GM12878 (cell line): ENCODE measurements at regions not wholly inside any gene's neighbourhood (a gene's known extent, or its start where the extent isn't known, plus 50 kb on each side); places are given as distances from the start of the nearest gene placed in this dataset.

Experiments used
- ATAC-seq: fragments of 200-7000 bp; cut with Tn5 transposase; 3 replicates; pipeline ENCODE4 v1.9.1; 2020; ENCODE audit warnings: mild to moderate bottlenecking, moderate library complexity
- BruUV-seq: library from RNA; stranded (reverse); fragments of 400-500 nt; replicated peaks from 2 replicates; lab custom pipeline; 2021; lab: Mats Ljungman, UMichigan
- CTCF ChIA-PET: fragments of 300-600 bp; sonication (Branson Sonifier 250); formaldehyde crosslinking; extraction: SDS; loops from one replicate; lab custom pipeline; 2021; ENCODE audit warnings: inconsistent platforms; lab: Yijun Ruan, JAX
- POLR2A ChIA-PET: fragments of 350-600 bp; formaldehyde crosslinking; extraction: SDS; loops from one replicate; lab custom pipeline; 2021; ENCODE audit warnings: inconsistent platforms; lab: Charles Lee
- RAD21 ChIA-PET: fragments of 300-600 bp; sonication (Branson Sonifier 250); formaldehyde crosslinking; loops from one replicate; lab custom pipeline; 2023; ENCODE audit warnings: antibody characterized with exemption; ENCODE audit not compliant: unreplicated experiment; lab: Charles Lee
- SMC1A ChIA-PET: fragments of 300-600 bp; sonication (Branson Sonifier 250); formaldehyde crosslinking; loops from one replicate; lab custom pipeline; 2023; ENCODE audit not compliant: unreplicated experiment, uncharacterized antibody; lab: Charles Lee
- DNase-seq: peaks from one replicate; pipeline ENCODE4 v3.0.0-alpha.2; 2011; ENCODE audit warnings: low read depth, low spot score
- FAIRE-seq: peaks from 3 replicates; lab custom pipeline; 2011; peaks lifted over from hg19 to GRCh38; lab: Jason Lieb, UNC
- H2AFZ ChIP-seq: 2 replicates; pipeline ENCODE4 v1.6.0; 2011; ENCODE audit warnings: low read depth, low read length, control low read depth; ENCODE audit not compliant: control insufficient read depth
- H3K27ac ChIP-seq: 2 replicates; pipeline ENCODE4 v1.5.1; 2011; ENCODE audit warnings: control low read depth; ENCODE audit not compliant: control insufficient read depth, insufficient read depth
- H3K27me3 ChIP-seq, 2 experiments: replicated peaks in 1 of 2; 2 replicates each; pipeline versions ENCODE4 v1.6.0 to v1.6.1; 2011; ENCODE audit warnings: low read length in 1 of 2; ENCODE audit not compliant: control insufficient read depth in 2 of 2, insufficient read depth in 2 of 2
- H3K36me3 ChIP-seq, 2 experiments: 2 replicates each; pipeline ENCODE4 v1.5.1; 2011; ENCODE audit warnings: low read length in 1 of 2; ENCODE audit not compliant: control insufficient read depth in 2 of 2, insufficient read depth in 2 of 2
- H3K4me1 ChIP-seq: 2 replicates; pipeline ENCODE4 v1.6.1; 2011; ENCODE audit warnings: mild to moderate bottlenecking, low read length, moderate library complexity, mixed read lengths; ENCODE audit not compliant: control insufficient read depth, insufficient read depth
- H3K4me2 ChIP-seq: 2 replicates; pipeline ENCODE4 v1.6.0; 2011; ENCODE audit warnings: control low read depth; ENCODE audit not compliant: control insufficient read depth, insufficient read depth
- H3K4me3 ChIP-seq: fragments of 200-600 bp; sonication (generic); 2 replicates; pipeline ENCODE4 v1.5.1; 2016
- H3K79me2 ChIP-seq: 2 replicates; pipeline ENCODE4 v1.6.0; 2011; ENCODE audit warnings: low read length; ENCODE audit not compliant: control insufficient read depth, insufficient read depth
- H3K9ac ChIP-seq: 2 replicates; pipeline ENCODE4 v1.8.0; 2011; ENCODE audit warnings: low read length, control low read depth, mixed read lengths; ENCODE audit not compliant: control insufficient read depth, insufficient read depth
- H3K9me3 ChIP-seq: replicated peaks from 3 replicates; pipeline ENCODE4 v1.5.1; 2011; ENCODE audit warnings: mild to moderate bottlenecking, low read length; ENCODE audit not compliant: control insufficient read depth, insufficient read depth
- H4K20me1 ChIP-seq: 2 replicates; pipeline ENCODE4 v1.6.0; 2011; ENCODE audit not compliant: control insufficient read depth, insufficient read depth
- FOS ChIP-seq: IDR thresholded peaks from 3 replicates; pipeline ENCODE4 v1.6.1; 2011; ENCODE audit warnings: borderline replicate concordance; ENCODE audit not compliant: insufficient read length; ENCODE audit errors: extremely low read depth
- FOXK2 ChIP-seq: fragments of 450-650 bp; IDR thresholded peaks from 2 replicates; pipeline ENCODE4 v1.6.1; 2017; ENCODE audit warnings: mild to moderate bottlenecking, moderate library complexity
- MTA2 ChIP-seq: fragments of 450-650 bp; IDR thresholded peaks from 2 replicates; pipeline ENCODE4 v1.6.1; 2016; ENCODE audit warnings: low read depth, mild to moderate bottlenecking, moderate library complexity
- MXI1 ChIP-seq: fragments of 150-350 bp; IDR thresholded peaks from 2 replicates; pipeline ENCODE4 v1.6.1; 2011; ENCODE audit warnings: low read depth, mild to moderate bottlenecking, inconsistent platforms, low read length, improper control_type of control experiment
- MYB ChIP-seq: fragments of 150-350 bp; IDR thresholded peaks from 2 replicates; pipeline ENCODE4 v1.6.1; 2014; ENCODE audit warnings: mild to moderate bottlenecking, low read depth, low read length, borderline replicate concordance
- POLR2AphosphoS5 ChIP-seq: IDR thresholded peaks from 2 replicates; pipeline ENCODE4 v1.6.1; 2011; ENCODE audit warnings: mild to moderate bottlenecking, low read length, inconsistent platforms
- RCOR1 ChIP-seq: conservative IDR thresholded peaks from 2 replicates; pipeline ENCODE4 v1.6.1; 2012; ENCODE audit warnings: low read depth, low read length, improper control_type of control experiment
- TBL1XR1 ChIP-seq: IDR thresholded peaks from 2 replicates; pipeline ENCODE4 v1.6.1; 2012; ENCODE audit warnings: low read depth, low read length, improper control_type of control experiment
- YBX1 ChIP-seq: fragments of 450-650 bp; IDR thresholded peaks from 2 replicates; pipeline ENCODE4 v1.6.1; 2016; ENCODE audit warnings: antibody characterized with exemption
- ZZZ3 ChIP-seq: IDR thresholded peaks from 2 replicates; pipeline ENCODE4 v1.6.1; 2011; ENCODE audit warnings: low read depth; ENCODE audit not compliant: control insufficient read depth, insufficient read length
- WGBS: methylation state at CpG from one replicate; pipeline ENCODE4 v1.1.6; 2016; ENCODE audit warnings: low lambda C conversion rate; ENCODE audit not compliant: insufficient replicate concordance, insufficient coverage; ENCODE audit errors: missing lambda C conversion rate; 5-methylcytosine and 5-hydroxymethylcytosine counted together
- in situ Hi-C: fragments of 300-500 bp; cut with MboI; formaldehyde crosslinking; loops from 9 replicates; pipeline ENCODE4 v1.14.3; 2018; ENCODE audit warnings: mixed read lengths
- intact Hi-C: fragments of 100-400 bp; cut with micrococcal nuclease; formaldehyde crosslinking; loops from one replicate; pipeline ENCODE4 v1.14.2; 2022; ENCODE audit not compliant: unreplicated experiment
- TF ChIP-seq, protein P1 (sequence below): IDR thresholded peaks from 2 replicates; pipeline ENCODE4 v1.6.1; 2011; ENCODE audit warnings: borderline replicate concordance, low read depth, mild to moderate bottlenecking, moderate library complexity, low read length; ENCODE audit not compliant: insufficient read depth, poor library complexity, severe bottlenecking
- TF ChIP-seq, protein P2 (sequence below): fragments of 450-650 bp; IDR thresholded peaks from 2 replicates; pipeline ENCODE4 v1.6.1; 2018; ENCODE audit warnings: mild to moderate bottlenecking, low read depth, moderate library complexity; ENCODE audit not compliant: partially characterized antibody

DNA sequence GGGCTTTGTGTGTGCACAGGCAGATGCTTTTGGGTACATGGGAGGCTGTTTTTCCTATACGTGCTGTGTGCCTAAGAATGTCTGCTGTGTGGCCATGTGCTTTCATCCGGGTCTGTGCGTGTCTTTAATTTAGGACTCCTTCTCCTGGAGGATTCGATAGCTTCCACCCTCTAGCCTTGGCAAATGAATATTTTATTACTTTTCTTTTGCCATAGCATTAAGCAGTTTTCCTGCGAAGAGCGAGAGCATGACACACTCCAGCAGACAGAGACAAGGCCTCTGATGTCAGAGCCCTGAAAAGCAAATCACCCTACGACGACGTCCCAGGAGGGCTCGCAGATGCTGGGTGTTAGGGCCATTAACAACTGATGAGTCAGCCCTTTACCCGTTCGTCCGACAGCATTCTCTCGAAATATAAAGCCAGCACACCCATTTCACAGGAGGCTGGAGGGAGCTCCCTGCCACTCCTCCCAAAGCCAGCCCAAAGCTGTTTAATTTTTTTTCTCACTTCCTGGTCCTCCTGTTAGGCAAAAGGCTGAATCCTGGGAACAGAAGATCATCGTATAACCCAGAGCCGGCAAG is 311.3 kb upstream of the ZMIZ1 start:
- intact Hi-C loops (no loop called here), in situ Hi-C loops (no loop called here)
- no peak overlapping the region for H3K4me2 ChIP-seq
- H3K27ac ChIP-seq = no peak overlapping the region
- no peaks in the 10 kb centered on the region for H3K9me3 ChIP-seq
- FAIRE-seq (no peak), ATAC-seq (peak; percentile 28; the same call in 1 of the 3 replicates), DNase-seq (no peak)
- POLR2A ChIA-PET = no interaction called here
- H3K27me3 ChIP-seq = peaks cover 3 to 5% of the 10 kb centered on the region in 2 experiments; a peak in 3 of 4 replicates
- CTCF ChIA-PET = no interaction called here
- no peak for TF ChIP-seq YBX1
- TF ChIP-seq RCOR1 = no peak
- TF ChIP-seq FOS = no peak
- no peak for TF ChIP-seq FOXK2
- TF ChIP-seq MYB = no peak
- TF ChIP-seq MXI1 = no peak
- TF ChIP-seq, protein P1, sequence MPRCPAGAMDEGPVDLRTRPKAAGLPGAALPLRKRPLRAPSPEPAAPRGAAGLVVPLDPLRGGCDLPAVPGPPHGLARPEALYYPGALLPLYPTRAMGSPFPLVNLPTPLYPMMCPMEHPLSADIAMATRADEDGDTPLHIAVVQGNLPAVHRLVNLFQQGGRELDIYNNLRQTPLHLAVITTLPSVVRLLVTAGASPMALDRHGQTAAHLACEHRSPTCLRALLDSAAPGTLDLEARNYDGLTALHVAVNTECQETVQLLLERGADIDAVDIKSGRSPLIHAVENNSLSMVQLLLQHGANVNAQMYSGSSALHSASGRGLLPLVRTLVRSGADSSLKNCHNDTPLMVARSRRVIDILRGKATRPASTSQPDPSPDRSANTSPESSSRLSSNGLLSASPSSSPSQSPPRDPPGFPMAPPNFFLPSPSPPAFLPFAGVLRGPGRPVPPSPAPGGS = no peak
- no peak for TF ChIP-seq POLR2AphosphoS5
- no peak for TF ChIP-seq MTA2
- no peak for TF ChIP-seq TBL1XR1
- no peak for TF ChIP-seq ZZZ3
- TF ChIP-seq, protein P2, sequence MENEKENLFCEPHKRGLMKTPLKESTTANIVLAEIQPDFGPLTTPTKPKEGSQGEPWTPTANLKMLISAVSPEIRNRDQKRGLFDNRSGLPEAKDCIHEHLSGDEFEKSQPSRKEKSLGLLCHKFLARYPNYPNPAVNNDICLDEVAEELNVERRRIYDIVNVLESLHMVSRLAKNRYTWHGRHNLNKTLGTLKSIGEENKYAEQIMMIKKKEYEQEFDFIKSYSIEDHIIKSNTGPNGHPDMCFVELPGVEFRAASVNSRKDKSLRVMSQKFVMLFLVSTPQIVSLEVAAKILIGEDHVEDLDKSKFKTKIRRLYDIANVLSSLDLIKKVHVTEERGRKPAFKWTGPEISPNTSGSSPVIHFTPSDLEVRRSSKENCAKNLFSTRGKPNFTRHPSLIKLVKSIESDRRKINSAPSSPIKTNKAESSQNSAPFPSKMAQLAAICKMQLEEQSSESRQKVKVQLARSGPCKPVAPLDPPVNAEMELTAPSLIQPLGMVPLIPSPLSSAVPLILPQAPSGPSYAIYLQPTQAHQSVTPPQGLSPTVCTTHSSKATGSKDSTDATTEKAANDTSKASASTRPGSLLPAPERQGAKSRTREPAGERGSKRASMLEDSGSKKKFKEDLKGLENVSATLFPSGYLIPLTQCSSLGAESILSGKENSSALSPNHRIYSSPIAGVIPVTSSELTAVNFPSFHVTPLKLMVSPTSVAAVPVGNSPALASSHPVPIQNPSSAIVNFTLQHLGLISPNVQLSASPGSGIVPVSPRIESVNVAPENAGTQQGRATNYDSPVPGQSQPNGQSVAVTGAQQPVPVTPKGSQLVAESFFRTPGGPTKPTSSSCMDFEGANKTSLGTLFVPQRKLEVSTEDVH = no peak
- SMC1A ChIA-PET = interaction anchor here (1.6 kb wide), 1 partner anchor 13 kb away, joined by 3 read pairs; no protein-coding TSS in a partner anchor
- no peaks in the 10 kb centered on the region for H3K36me3 ChIP-seq
- H4K20me1 ChIP-seq = no peaks in the 10 kb centered on the region
- no peaks in the 10 kb centered on the region for H3K4me1 ChIP-seq
- BruUV-seq = no TSS peak
- no peaks in the 10 kb centered on the region for H3K79me2 ChIP-seq
- WGBS = 34% methylated on average over 16 of the region's 16 CpGs
- no peak overlapping the region for H3K9ac ChIP-seq
- no peak overlapping the region for H3K4me3 ChIP-seq
- RAD21 ChIA-PET = no interaction called here
- no peak overlapping the region for H2AFZ ChIP-seq
